Smooth muscle cell (in vitro differentiated cells): ENCODE measurements at regions not wholly inside any gene's neighbourhood (a gene's known extent, or its start where the extent isn't known, plus 50 kb on each side); places are given as distances from the start of the nearest gene placed in this dataset.

ENCODE experiments used
- DNase-seq: peaks from one replicate; lab custom pipeline; 2025; ENCODE audit not compliant: unreplicated experiment; lab: John Stamatoyannopoulos, UW
- H2AFZ ChIP-seq: fragments of 200-600 bp; sonication (generic); 2 replicates; pipeline ENCODE4 v1.6.0; 2016; ENCODE audit warnings: antibody characterized with exemption, low read depth, mild to moderate bottlenecking
- H3F3A ChIP-seq: fragments of 200-600 bp; sonication (generic); 2 replicates; pipeline ENCODE4 v1.6.0; 2017; ENCODE audit warnings: antibody characterized with exemption, low read depth
- H3K27ac ChIP-seq: fragments of 200-600 bp; sonication (generic); 2 replicates; pipeline ENCODE4 v1.5.1; 2016; ENCODE audit warnings: low read depth, mild to moderate bottlenecking
- H3K27me3 ChIP-seq: fragments of 200-600 bp; sonication (generic); 2 replicates; pipeline ENCODE4 v1.6.1; 2016; ENCODE audit warnings: low read depth, mild to moderate bottlenecking
- H3K36me3 ChIP-seq: fragments of 200-600 bp; sonication (generic); 2 replicates; pipeline ENCODE4 v1.5.1; 2016; ENCODE audit warnings: low read depth
- H3K4me1 ChIP-seq: fragments of 200-600 bp; sonication (generic); 2 replicates; pipeline ENCODE4 v1.5.1; 2016; ENCODE audit warnings: low read depth
- H3K4me2 ChIP-seq: fragments of 200-600 bp; sonication (generic); 2 replicates; pipeline ENCODE4 v1.6.0; 2016; ENCODE audit warnings: mild to moderate bottlenecking
- H3K4me3 ChIP-seq: fragments of 200-600 bp; sonication (generic); 2 replicates; pipeline ENCODE4 v1.5.1; 2016; ENCODE audit warnings: mild to moderate bottlenecking
- H3K79me2 ChIP-seq: fragments of 200-600 bp; sonication (generic); 2 replicates; pipeline ENCODE4 v1.6.0; 2016; ENCODE audit warnings: low read depth, mild to moderate bottlenecking
- H3K9ac ChIP-seq: fragments of 200-600 bp; sonication (generic); 2 replicates; pipeline ENCODE4 v1.6.0; 2016; ENCODE audit warnings: low read depth
- H3K9me3 ChIP-seq: fragments of 200-600 bp; sonication (generic); replicated peaks from 2 replicates; pipeline ENCODE4 v1.5.1; 2016; ENCODE audit warnings: low read depth
- H4K20me1 ChIP-seq: fragments of 200-600 bp; sonication (generic); 2 replicates; pipeline ENCODE4 v1.6.0; 2016; ENCODE audit warnings: low read depth
- WGBS: methylation state at CpG from one replicate; pipeline ENCODE4 v1.1.7; 2016; ENCODE audit warnings: low lambda C conversion rate; 5-methylcytosine and 5-hydroxymethylcytosine counted together
- TF ChIP-seq, protein P1 (sequence below): fragments of 200-600 bp; sonication (generic); IDR thresholded peaks from 2 replicates; pipeline ENCODE4 v1.5.1; 2017; ENCODE audit warnings: borderline replicate concordance, mild to moderate bottlenecking, antibody characterized with exemption; ENCODE audit not compliant: insufficient read depth, poor library complexity, severe bottlenecking

DNA sequence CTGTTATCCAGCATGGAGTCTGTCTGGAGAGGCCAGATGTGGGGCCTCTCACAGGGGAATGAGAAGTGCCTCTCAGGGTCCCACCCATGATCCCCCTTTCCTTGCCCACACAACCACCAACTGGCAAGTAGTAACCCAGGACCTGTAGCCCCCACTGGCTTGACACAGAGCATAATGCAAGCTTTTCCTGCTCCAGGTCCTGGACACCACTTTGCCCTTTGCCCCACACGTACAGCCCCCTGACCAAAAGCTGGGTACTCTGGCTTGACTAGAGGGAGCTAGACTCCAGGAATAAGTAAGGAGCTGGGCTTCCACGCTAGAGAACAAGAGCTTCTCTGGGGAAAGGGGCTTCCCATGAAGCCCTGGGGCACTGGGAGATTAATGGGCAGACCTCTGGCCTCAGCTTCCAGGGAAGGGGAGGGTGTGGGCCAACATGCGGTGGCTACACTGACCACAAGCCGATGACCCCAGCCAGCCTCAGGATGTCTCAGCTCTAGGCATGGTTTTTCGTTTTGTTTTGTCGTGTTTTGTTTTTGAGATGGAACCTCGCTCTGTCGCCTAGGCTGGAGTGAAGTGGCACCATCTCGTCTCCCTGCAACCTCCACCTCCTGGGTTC, 109.5 kb downstream of the C9orf50 start:
- Histone ChIP-seq H3K27ac (no peak overlapping the region), H4K20me1 (no peaks in the 10 kb centered on the region), H3K4me2 (no peak overlapping the region), H3K9me3 (no peaks in the 10 kb centered on the region), H3K36me3 (no peaks in the 10 kb centered on the region), H3K27me3 (no peaks in the 10 kb centered on the region), H3F3A (peaks cover 7% of the 10 kb centered on the region), H3K4me1 (peaks cover 6% of the 10 kb centered on the region), H2AFZ (no peak overlapping the region), H3K4me3 (no peak overlapping the region), H3K79me2 (no peaks in the 10 kb centered on the region), H3K9ac (no peak overlapping the region)
- no peak for DNase-seq
- 93% methylated on average over 9 of the region's 9 CpGs for WGBS
- TF ChIP-seq, protein P1, sequence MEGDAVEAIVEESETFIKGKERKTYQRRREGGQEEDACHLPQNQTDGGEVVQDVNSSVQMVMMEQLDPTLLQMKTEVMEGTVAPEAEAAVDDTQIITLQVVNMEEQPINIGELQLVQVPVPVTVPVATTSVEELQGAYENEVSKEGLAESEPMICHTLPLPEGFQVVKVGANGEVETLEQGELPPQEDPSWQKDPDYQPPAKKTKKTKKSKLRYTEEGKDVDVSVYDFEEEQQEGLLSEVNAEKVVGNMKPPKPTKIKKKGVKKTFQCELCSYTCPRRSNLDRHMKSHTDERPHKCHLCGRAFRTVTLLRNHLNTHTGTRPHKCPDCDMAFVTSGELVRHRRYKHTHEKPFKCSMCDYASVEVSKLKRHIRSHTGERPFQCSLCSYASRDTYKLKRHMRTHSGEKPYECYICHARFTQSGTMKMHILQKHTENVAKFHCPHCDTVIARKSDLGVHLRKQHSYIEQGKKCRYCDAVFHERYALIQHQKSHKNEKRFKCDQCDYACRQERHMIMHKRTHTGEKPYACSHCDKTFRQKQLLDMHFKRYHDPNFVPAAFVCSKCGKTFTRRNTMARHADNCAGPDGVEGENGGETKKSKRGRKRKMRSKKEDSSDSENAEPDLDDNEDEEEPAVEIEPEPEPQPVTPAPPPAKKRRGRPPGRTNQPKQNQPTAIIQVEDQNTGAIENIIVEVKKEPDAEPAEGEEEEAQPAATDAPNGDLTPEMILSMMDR: no peak

DNA sequence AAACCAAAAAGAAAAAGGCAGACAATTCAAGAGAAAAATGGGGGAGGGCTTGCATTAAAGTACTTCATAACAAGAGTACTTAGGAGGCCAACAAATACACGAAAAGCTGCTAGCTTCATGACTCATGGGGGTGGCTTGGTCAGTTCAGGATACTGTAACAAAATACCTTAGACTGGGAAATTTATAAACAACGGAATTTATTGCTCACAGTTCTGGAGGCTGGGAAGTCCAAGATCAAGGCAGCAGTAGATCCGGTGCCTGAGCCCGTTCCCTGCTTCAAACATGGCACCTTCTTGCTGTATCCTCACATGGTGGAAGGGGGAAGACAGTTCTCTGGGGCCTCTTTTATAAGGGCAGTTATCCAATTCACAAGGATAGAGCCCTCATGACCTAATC, 111.4 kb downstream of the C9orf50 start:
- no peak overlapping the region for H2AFZ ChIP-seq
- no peaks in the 10 kb centered on the region for H3K79me2 ChIP-seq
- H3K4me3 ChIP-seq: no peak overlapping the region
- H3K27ac ChIP-seq: peak overlapping the region; percentile 43
- TF ChIP-seq, protein P1: no peak
- H3K9me3 ChIP-seq: no peaks in the 10 kb centered on the region
- peaks cover 7% of the 10 kb centered on the region for H3F3A ChIP-seq
- peaks cover 6% of the 10 kb centered on the region for H3K4me1 ChIP-seq
- no peaks in the 10 kb centered on the region for H3K27me3 ChIP-seq
- H3K9ac ChIP-seq: no peak overlapping the region
- H4K20me1 ChIP-seq: no peaks in the 10 kb centered on the region
- H3K4me2 ChIP-seq: no peak overlapping the region
- DNase-seq: no peak
- WGBS: 46% methylated on average over 4 of the region's 4 CpGs
- no peaks in the 10 kb centered on the region for H3K36me3 ChIP-seq

DNA sequence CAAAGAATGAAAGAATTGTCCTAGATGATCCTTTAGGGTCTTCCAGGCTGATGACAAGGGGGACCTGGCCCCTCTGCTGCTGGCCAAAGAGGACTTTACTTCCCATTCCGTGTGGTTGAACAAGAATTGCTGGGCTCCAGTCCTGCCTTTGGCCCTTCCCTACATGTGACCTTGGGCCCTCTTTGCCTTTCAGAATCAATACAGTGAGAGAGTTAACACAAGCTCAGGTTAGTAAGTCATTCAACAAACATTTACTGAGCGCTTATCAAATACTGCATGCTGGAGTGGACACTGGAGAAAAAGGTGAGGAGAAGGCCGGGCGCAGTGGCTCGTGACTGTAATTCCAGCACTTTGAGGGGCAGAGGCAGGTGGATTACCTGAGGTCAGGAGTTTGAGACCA, 113.1 kb downstream of the C9orf50 start:
- Histone ChIP-seq H3K4me3 (no peak overlapping the region), H3F3A (peaks cover 9% of the 10 kb centered on the region), H4K20me1 (no peaks in the 10 kb centered on the region), H3K4me2 (no peak overlapping the region), H3K27ac (no peak overlapping the region), H3K27me3 (no peaks in the 10 kb centered on the region), H3K36me3 (no peaks in the 10 kb centered on the region), H3K4me1 (peaks cover 6% of the 10 kb centered on the region), H3K9me3 (no peaks in the 10 kb centered on the region), H3K79me2 (no peaks in the 10 kb centered on the region), H3K9ac (no peak overlapping the region), H2AFZ (no peak overlapping the region)
- TF ChIP-seq, protein P1: no peak
- DNase-seq: no peak
- 95% methylated on average over 5 of the region's 5 CpGs for WGBS

DNA sequence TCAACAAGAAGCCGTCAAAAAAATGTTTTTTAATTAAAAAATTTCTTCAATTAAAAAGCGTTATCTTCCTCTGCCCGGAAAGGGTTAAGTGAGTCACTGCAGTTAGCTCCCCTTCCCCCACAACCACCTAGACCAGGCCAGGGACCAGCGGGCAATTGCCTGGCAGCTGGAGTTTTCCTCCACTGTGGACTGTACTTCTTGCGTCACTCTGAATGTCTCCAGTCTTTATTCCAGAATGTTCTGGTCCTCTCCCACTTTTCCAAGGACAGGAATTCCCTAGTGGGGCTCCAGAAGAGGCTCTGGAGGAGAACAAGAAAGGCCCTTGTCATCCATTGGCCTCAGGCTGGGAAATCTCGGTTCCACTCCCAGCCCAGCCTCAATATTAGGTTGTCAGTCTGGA, 114.0 kb downstream of the C9orf50 start:
- Histone ChIP-seq H3K79me2 (no peaks in the 10 kb centered on the region), H3K27me3 (no peaks in the 10 kb centered on the region), H3K4me2 (peak overlapping the region; percentile 15), H4K20me1 (no peaks in the 10 kb centered on the region), H3K4me1 (peaks cover 6% of the 10 kb centered on the region), H2AFZ (no peak overlapping the region), H3K27ac (peak overlapping the region; percentile 58), H3K9ac (no peak overlapping the region), H3F3A (peaks cover 16% of the 10 kb centered on the region), H3K4me3 (no peak overlapping the region), H3K36me3 (no peaks in the 10 kb centered on the region), H3K9me3 (no peaks in the 10 kb centered on the region)
- WGBS: 26% methylated on average over 6 of the region's 6 CpGs
- DNase-seq: no peak
- TF ChIP-seq, protein P1: no peak
